Activated CD8-positive, alpha-beta T cell treated with anti-CD3 and anti-CD28 coated beads, Interleukin-2, amount 10 ng/mL, durations not matched to agents 7 days and 5 days (primary cell): ENCODE measurements at regions not wholly inside any gene's neighbourhood (a gene's known extent, or its start where the extent isn't known, plus 50 kb on each side); places are given as distances from the start of the nearest gene placed in this dataset.

Experiments
- ATAC-seq: fragments of 150-1000 bp; cut with Tn5 transposase; one replicate; pipeline ENCODE4 v1.10.0; 2021; ENCODE audit warnings: moderate library complexity
- CTCF ChIA-PET: fragments of 350-600 bp; sonication (Branson Sonifier 250); formaldehyde crosslinking; loops from one replicate; lab custom pipeline; 2021; ENCODE audit warnings: antibody characterized with exemption; lab: Charles Lee
- POLR2A ChIA-PET: fragments of 350-600 bp; sonication (Branson Sonifier 250); formaldehyde crosslinking; loops from one replicate; lab custom pipeline; 2021; ENCODE audit warnings: antibody characterized with exemption; lab: Charles Lee
- DNase-seq: peaks from one replicate; pipeline ENCODE4 v3.0.0-alpha.2; 2020
- H3K27ac Mint-ChIP-seq: one replicate; pipeline ENCODE4 v1.8.0; 2021; ENCODE audit warnings: mild to moderate bottlenecking, mixed read lengths
- H3K27me3 Mint-ChIP-seq: one replicate; pipeline ENCODE4 v1.8.0; 2021; ENCODE audit warnings: low read depth, mixed read lengths
- H3K36me3 Mint-ChIP-seq: one replicate; pipeline ENCODE4 v1.8.0; 2021; ENCODE audit warnings: low read depth, mixed read lengths
- H3K4me1 Mint-ChIP-seq: one replicate; pipeline ENCODE4 v1.8.0; 2021; ENCODE audit warnings: low read depth, mixed read lengths
- H3K4me3 Mint-ChIP-seq: one replicate; pipeline ENCODE4 v1.8.0; 2021; ENCODE audit warnings: mild to moderate bottlenecking, mixed read lengths
- H3K9me3 Mint-ChIP-seq: one replicate; pipeline ENCODE4 v1.8.0; 2022; ENCODE audit warnings: mixed read lengths; ENCODE audit not compliant: insufficient read depth

DNA sequence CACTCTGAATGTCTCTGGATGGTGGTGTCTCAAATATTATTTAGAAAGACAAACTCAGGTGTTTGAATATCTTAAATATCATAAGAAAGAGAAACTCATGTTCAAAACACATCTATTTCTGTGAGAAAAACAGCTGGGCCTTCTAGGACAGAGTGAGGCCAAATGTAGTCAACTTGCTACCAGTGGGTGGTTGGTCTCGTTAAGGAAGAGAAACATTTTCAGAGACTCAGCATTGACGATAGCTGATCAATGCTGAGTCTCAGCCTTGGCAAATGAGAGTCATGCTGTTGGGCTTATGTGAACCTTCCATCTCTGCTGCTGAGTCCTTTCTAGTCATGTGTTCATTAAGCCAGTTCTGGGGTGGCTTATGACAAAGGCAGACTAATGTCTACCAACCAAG, 418.0 kb downstream of the CETN3 start:
- CTCF ChIA-PET: no interaction called here
- DNase-seq (no peak), ATAC-seq (no peak)
- H3K36me3 Mint-ChIP-seq: no peaks in the 10 kb centered on the region
- no peak overlapping the region for H3K27ac Mint-ChIP-seq
- no peak overlapping the region for H3K4me3 Mint-ChIP-seq
- H3K4me1 Mint-ChIP-seq: no peaks in the 10 kb centered on the region
- H3K27me3 Mint-ChIP-seq: no peaks in the 10 kb centered on the region
- no peaks in the 10 kb centered on the region for H3K9me3 Mint-ChIP-seq
- POLR2A ChIA-PET: no interaction called here

DNA sequence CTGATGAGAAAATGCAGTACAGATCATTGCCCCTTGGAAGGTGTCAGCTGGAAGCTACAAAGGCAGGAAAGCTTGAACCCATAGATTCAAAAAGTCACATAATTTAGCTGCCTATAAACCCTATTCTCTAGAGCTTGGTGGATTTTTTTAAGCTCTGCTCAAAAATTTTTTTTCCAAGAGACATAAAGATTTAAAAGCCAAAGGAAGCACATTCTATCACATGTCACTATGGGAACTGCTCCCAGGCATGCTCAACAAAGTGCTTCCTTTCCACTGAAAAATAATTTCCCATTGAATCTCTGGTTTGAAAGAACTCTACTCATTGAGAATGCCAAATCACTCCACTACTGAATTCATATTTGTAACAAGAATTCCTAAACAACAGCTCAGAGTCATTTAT, 419.8 kb downstream of the CETN3 start:
- Mint-ChIP-seq H3K4me1 (no peaks in the 10 kb centered on the region), H3K36me3 (no peaks in the 10 kb centered on the region), H3K27ac (no peak overlapping the region), H3K4me3 (no peak overlapping the region), H3K9me3 (no peaks in the 10 kb centered on the region), H3K27me3 (no peaks in the 10 kb centered on the region)
- POLR2A ChIA-PET: no interaction called here
- ATAC-seq (no peak), DNase-seq (no peak)
- CTCF ChIA-PET: no interaction called here

DNA sequence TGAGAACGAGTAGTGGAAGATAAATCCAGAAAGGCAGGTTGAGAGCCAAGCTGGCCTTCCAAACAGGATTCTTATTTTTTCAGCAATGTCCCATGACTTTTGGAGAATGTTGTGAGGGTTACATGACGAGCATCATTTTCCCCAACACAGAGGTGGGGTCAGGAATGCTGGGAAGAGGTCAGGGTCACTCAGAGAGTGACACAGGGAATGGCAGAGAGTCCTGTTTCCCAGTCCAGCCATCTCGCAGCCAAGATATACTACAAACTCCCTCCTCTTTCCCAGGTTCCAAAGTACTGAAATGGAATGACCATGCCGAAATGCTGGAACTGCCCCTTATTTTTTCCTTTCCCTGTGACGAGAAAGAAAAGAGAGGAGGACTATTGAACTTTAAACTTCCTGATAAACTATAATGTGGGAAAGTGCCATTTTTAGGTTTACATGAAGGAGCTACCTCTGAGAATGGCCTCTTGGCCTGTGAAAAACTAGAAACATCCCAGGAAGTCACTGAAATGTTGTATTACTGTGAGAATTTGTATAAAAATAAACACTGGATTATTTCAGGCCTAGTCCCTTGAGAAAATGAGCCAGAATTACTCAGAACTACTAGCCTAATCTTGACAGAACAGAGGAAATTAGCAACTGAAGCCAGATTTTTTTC, 420.4 kb downstream of the CETN3 start:
- Mint-ChIP-seq H3K9me3 (no peaks in the 10 kb centered on the region), H3K4me1 (no peaks in the 10 kb centered on the region), H3K4me3 (no peak overlapping the region), H3K27ac (no peak overlapping the region), H3K36me3 (no peaks in the 10 kb centered on the region), H3K27me3 (no peaks in the 10 kb centered on the region)
- DNase-seq (no peak), ATAC-seq (no peak)
- ChIA-PET POLR2A (no interaction called here), CTCF (no interaction called here)

DNA sequence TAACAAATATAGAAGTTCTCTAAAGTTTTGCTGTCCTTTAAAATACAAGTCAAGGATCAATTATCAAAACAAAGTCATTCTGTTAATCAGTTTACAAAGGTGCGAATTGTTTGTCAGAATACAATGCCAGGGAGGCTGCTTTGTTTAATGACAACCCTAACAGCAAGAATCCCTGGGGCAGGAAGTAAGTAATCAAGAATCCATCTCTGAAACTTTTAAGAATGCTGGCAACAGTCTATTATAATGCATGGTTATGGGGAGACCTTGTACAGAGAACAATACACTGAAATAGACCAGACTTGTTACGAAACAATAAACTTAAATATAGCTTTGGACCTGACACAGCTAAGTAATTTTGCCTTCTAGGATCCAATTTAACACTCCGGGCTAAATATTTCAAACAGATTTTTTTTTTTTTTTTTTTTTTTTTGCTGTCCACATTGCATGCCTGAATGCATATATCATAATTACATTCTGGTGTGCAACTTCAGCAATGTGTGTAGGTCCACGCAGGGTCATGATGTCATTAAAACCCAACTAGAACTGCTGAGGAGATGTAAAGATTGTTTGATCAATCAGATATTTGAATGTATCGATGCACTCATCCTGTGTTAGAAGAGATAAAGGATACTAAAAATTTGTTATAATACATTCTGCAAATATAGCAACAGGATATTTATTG, 421.3 kb downstream of the CETN3 start:
- DNase-seq (no peak), ATAC-seq (no peak)
- no peaks in the 10 kb centered on the region for H3K9me3 Mint-ChIP-seq
- ChIA-PET CTCF (interaction anchor here (0.7 kb wide), 1 partner anchor 44 kb away, joined by 3 read pairs; no protein-coding TSS in a partner anchor), POLR2A (no interaction called here)
- no peaks in the 10 kb centered on the region for H3K27me3 Mint-ChIP-seq
- no peaks in the 10 kb centered on the region for H3K4me1 Mint-ChIP-seq
- no peak overlapping the region for H3K27ac Mint-ChIP-seq
- no peak overlapping the region for H3K4me3 Mint-ChIP-seq
- H3K36me3 Mint-ChIP-seq: no peaks in the 10 kb centered on the region

DNA sequence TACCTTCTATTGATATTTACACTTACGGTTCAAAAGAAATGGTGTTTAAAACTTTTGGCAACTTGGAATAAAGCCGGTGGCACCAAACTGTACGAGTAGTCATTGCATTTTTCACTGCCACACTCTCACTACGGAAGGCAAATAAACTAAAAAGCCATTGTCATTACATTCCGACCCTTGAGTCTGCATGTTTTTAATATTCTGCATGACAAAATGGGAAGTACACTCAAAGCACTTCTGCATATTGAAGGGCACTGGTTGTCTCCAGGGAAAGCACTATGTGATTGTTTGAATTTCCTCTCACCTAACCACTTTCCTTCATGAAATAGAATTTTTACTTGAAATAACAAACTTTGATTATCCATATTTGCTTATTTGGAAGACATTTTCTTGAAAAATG, 426.3 kb downstream of the CETN3 start:
- H3K36me3 Mint-ChIP-seq: no peaks in the 10 kb centered on the region
- no peaks in the 10 kb centered on the region for H3K27me3 Mint-ChIP-seq
- ATAC-seq (no peak), DNase-seq (no peak)
- no peak overlapping the region for H3K27ac Mint-ChIP-seq
- H3K4me1 Mint-ChIP-seq: no peaks in the 10 kb centered on the region
- POLR2A ChIA-PET: no interaction called here
- no peaks in the 10 kb centered on the region for H3K9me3 Mint-ChIP-seq
- H3K4me3 Mint-ChIP-seq: no peak overlapping the region
- CTCF ChIA-PET: no interaction called here

DNA sequence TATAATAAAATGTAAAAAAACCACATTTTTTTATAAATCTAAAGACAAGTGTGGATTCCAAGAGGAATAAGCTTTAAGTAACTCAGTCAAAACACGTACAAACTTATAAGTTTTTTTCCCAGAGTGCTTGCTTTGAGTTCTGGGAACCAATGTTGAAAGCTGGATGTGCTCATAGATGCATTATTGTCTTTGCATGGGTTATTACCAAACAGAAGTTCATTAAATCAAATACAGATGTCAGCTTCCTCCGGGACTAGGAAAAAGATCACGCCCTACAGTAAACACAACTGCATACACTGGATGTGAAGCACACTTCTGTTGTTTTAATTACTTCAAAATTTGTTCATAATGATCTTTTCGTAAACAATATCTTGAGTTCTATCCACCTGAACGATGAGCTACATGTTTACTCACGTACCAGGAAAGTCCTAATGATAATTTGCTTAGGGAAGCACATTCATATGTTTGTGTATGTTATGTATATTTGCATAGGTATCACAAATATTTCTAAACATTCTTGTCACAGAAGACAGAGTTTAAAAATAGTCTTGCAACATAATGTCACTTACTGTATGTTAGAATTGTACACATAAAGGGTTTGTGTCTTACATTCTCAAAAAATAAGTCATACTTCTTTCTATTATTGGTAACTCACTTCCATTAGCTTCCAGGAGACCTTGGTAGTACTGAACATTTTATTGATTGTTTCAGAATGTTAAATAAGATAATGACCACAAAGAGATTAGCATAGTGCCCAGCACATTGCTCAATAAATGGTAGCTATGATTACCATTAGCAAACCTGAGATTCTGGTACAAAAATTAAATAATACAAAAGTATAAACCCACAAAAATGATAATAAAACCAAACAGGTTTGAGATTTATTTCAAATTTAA, 427.4 kb downstream of the CETN3 start:
- DNase-seq (no peak), ATAC-seq (no peak)
- H3K27ac Mint-ChIP-seq: no peak overlapping the region
- no peaks in the 10 kb centered on the region for H3K9me3 Mint-ChIP-seq
- H3K36me3 Mint-ChIP-seq: no peaks in the 10 kb centered on the region
- H3K4me3 Mint-ChIP-seq: no peak overlapping the region
- no peaks in the 10 kb centered on the region for H3K27me3 Mint-ChIP-seq
- no peaks in the 10 kb centered on the region for H3K4me1 Mint-ChIP-seq
- ChIA-PET CTCF (no interaction called here), POLR2A (no interaction called here)

DNA sequence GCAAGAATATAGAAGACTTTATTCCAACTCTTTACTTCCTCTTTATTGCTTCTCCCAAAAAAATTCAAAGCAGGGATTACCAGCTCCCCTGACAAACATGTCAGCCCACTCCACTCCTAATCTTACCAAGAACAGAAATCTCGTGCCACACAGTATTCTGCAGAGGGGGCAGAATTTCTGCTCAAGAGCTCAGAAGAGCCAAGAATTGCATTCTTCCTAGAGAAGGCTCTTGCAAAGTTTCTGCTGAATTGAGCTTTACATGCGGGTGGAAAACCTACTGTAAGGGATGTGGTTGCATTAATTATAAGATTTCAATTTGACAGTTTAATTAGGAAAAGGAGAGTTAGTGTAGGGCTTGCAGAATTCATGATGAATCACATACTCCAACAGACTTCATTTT, 428.5 kb downstream of the CETN3 start:
- Mint-ChIP-seq H3K4me3 (no peak overlapping the region), H3K27me3 (no peaks in the 10 kb centered on the region), H3K9me3 (no peaks in the 10 kb centered on the region), H3K36me3 (no peaks in the 10 kb centered on the region), H3K27ac (no peak overlapping the region), H3K4me1 (no peaks in the 10 kb centered on the region)
- ATAC-seq (no peak), DNase-seq (no peak)
- CTCF ChIA-PET: no interaction called here
- POLR2A ChIA-PET: no interaction called here

DNA sequence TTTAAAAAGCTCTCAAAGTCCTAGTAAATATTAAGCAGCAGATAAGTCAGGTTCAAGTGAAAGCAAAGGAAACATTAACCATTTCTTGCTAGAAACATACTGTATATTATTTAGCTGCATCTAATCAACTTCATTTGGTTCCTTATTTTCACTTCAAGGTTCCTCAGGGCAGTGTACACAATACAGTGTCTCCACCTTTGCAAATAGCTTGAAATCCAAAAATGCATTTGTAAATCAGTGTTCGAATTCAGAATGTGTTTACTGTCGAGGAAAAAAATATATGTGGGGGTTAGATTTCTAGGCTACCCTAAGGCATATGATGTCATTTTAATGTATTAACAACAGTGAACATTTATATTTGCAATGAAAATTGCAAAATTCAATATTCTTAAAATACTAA, 436.0 kb downstream of the CETN3 start:
- no peaks in the 10 kb centered on the region for H3K36me3 Mint-ChIP-seq
- H3K9me3 Mint-ChIP-seq: no peaks in the 10 kb centered on the region
- no peaks in the 10 kb centered on the region for H3K27me3 Mint-ChIP-seq
- H3K27ac Mint-ChIP-seq: no peak overlapping the region
- H3K4me3 Mint-ChIP-seq: no peak overlapping the region
- CTCF ChIA-PET: no interaction called here
- DNase-seq (no peak), ATAC-seq (no peak)
- POLR2A ChIA-PET: no interaction called here
- no peaks in the 10 kb centered on the region for H3K4me1 Mint-ChIP-seq

DNA sequence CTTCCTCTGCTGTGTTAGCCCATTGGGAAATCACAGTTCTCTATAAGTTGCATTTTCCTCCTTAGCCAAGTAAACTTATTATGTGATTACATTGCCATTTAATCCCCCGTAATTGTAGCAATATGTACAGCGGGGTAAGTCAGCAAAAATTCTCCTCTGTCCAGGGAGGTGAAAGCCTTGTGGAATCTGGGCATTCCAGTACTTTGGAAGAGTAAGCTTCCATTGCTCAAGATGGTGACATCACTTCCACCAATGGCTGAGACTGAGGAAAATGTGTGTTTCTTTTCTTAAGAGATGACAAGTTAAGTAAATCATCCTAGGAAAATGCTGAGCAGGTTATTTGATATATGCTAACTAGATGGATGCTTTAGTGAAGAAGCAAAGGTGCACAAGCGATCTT, 436.7 kb downstream of the CETN3 start:
- ChIA-PET POLR2A (no interaction called here), CTCF (no interaction called here)
- ATAC-seq: no peak
- H3K9me3 Mint-ChIP-seq: no peaks in the 10 kb centered on the region
- no peak overlapping the region for H3K27ac Mint-ChIP-seq
- no peak overlapping the region for H3K4me3 Mint-ChIP-seq
- H3K27me3 Mint-ChIP-seq: no peaks in the 10 kb centered on the region
- no peak for DNase-seq
- H3K4me1 Mint-ChIP-seq: no peaks in the 10 kb centered on the region
- no peaks in the 10 kb centered on the region for H3K36me3 Mint-ChIP-seq

DNA sequence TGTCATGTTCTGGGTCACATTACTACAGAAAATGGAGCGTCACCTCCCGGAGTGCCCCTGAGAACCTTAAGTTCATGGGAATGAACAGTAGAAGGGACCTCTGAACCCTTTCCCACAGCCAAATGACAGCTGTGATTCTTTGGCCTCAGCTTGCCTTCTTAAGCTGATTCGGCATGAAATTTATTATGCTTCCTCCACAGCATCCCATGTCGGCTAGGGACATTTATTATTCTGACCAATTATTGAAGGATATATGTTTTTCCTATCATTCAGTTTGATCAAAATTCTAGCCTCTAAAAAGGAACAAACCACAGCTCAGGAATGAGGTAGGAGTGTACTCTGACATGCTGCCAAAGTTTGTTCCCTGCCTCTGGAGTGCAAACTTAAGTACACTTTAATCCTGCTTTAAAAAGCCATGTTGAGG, 440.6 kb downstream of the CETN3 start:
- CTCF ChIA-PET: no interaction called here
- DNase-seq (no peak), ATAC-seq (no peak)
- H3K27me3 Mint-ChIP-seq: no peaks in the 10 kb centered on the region
- H3K27ac Mint-ChIP-seq: no peak overlapping the region
- H3K4me3 Mint-ChIP-seq: no peak overlapping the region
- POLR2A ChIA-PET: no interaction called here
- no peaks in the 10 kb centered on the region for H3K36me3 Mint-ChIP-seq
- no peaks in the 10 kb centered on the region for H3K9me3 Mint-ChIP-seq
- no peaks in the 10 kb centered on the region for H3K4me1 Mint-ChIP-seq

DNA sequence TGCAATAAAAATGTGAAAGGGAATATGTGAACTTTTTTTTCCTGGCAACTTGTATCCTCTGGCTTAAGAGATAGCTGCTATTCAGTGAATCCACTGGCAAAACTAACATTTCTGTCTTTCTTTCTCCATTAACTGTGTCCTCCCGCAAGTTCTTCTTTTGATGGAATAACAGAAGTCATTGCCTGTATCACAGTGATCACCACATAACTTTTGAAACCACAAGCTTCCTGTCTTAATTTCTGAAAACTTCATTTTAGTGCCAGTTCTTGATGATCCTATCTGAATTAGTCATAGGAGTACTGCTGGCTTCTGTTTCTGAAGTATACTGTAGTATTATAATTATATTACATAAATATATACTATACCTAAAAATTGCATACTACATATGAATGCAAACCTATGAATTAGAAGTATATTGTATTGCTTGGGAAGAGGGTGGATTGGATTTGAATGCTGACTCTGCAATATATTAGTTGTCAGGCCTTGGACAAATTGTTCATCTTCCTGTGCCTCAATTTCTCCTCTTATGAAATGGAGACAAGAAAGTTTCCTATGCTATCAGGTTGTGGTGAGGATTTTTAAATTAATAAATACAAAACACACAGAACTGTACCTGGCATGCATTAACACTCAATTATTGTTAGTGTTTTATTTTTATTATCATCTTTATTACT, 441.6 kb downstream of the CETN3 start:
- Mint-ChIP-seq H3K9me3 (no peaks in the 10 kb centered on the region), H3K4me1 (no peaks in the 10 kb centered on the region), H3K36me3 (no peaks in the 10 kb centered on the region), H3K4me3 (no peak overlapping the region), H3K27ac (no peak overlapping the region), H3K27me3 (no peaks in the 10 kb centered on the region)
- ATAC-seq (no peak), DNase-seq (no peak)
- ChIA-PET POLR2A (no interaction called here), CTCF (no interaction called here)

DNA sequence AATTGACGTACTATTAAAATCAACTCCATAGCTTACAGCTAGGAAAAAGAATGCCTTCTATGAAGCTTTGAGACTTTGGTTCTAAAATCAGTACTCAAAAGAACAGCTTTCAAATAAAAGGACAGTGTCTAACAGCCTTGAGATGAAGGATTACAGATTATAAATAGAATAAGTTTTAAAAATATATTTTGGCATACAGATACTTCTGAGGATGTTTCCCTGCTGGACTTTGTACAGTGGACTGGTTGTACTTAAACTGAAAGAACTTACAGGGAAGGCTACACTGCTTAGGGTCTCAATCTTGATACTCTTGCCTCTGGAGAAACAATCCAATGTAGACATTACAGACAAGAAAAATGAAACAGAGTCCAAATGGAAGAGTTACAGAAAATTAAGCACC, 452.7 kb downstream of the CETN3 start:
- H3K36me3 Mint-ChIP-seq: no peaks in the 10 kb centered on the region
- CTCF ChIA-PET: no interaction called here
- ATAC-seq: no peak

More for the DNA sequence above, 452.7 kb downstream of the CETN3 start:
- no peak for DNase-seq
- H3K9me3 Mint-ChIP-seq: peaks cover 4% of the 10 kb centered on the region
- no peak overlapping the region for H3K27ac Mint-ChIP-seq
- no peaks in the 10 kb centered on the region for H3K4me1 Mint-ChIP-seq
- no peak overlapping the region for H3K4me3 Mint-ChIP-seq
- POLR2A ChIA-PET: no interaction called here
- no peaks in the 10 kb centered on the region for H3K27me3 Mint-ChIP-seq
